GM13977 (cell line): ENCODE measurements at regions not wholly inside any gene's neighbourhood (a gene's known extent, or its start where the extent isn't known, plus 50 kb on each side); places are given as distances from the start of the nearest gene placed in this dataset.

ENCODE experiments used
- DNase-seq: peaks from one replicate; pipeline ENCODE4 v3.0.0; 2012; ENCODE audit warnings: low spot score
- CTCF ChIP-seq: IDR thresholded peaks from 2 replicates; pipeline ENCODE4 v1.5.1; 2012; ENCODE audit warnings: mild to moderate bottlenecking, control low read depth; ENCODE audit not compliant: insufficient read depth; ENCODE audit errors: extremely low read depth, missing control alignments
- in situ Hi-C: fragments of 300-500 bp; cut with MboI; formaldehyde crosslinking; loops from one replicate; pipeline ENCODE4 v1.12.0; 2022; ENCODE audit warnings: low sequenced_read_pairs, low pct_unique_long_range_greater_than_20kb, mixed read lengths, inconsistent platforms; ENCODE audit not compliant: unreplicated experiment

GRCh38 chr1:209059981-209060380 is 523.5 kb upstream of the CAMK1G start:
- in situ Hi-C loops, result no loop called here
- TF ChIP-seq CTCF, result no peak
- no peak for DNase-seq

GRCh38 chr1:209062081-209062620 is 521.4 kb upstream of the CAMK1G start:
- in situ Hi-C loops, result no loop called here
- no peak for TF ChIP-seq CTCF
- no peak for DNase-seq

GRCh38 chr1:209062863-209063262 is 520.7 kb upstream of the CAMK1G start:
- no peak for TF ChIP-seq CTCF
- in situ Hi-C loops, result no loop called here
- DNase-seq, result peak; percentile 17

- no peak for DNase-seq
- no peak for TF ChIP-seq CTCF
- in situ Hi-C loops, result no loop called here
Measured at GRCh38 chr1:209063767-209064659, 519.5 kb upstream of the CAMK1G start.

- no peak for TF ChIP-seq CTCF
- no peak for DNase-seq
Measured at GRCh38 chr1:209064850-209065706, 518.4 kb upstream of the CAMK1G start.

GRCh38 chr1:209072481-209072880 is 511.0 kb upstream of the CAMK1G start:
- in situ Hi-C loops, result no loop called here
- no peak for DNase-seq
- no peak for TF ChIP-seq CTCF

More at GRCh38 chr1:209064850-209065706, 518.4 kb upstream of the CAMK1G start:
- in situ Hi-C loops, result no loop called here
